ENCODE measurements at regions not wholly inside any gene's neighbourhood (a gene's known extent, or its start where the extent isn't known, plus 50 kb on each side); places are given as distances from the start of the nearest gene placed in this dataset.

DNA sequence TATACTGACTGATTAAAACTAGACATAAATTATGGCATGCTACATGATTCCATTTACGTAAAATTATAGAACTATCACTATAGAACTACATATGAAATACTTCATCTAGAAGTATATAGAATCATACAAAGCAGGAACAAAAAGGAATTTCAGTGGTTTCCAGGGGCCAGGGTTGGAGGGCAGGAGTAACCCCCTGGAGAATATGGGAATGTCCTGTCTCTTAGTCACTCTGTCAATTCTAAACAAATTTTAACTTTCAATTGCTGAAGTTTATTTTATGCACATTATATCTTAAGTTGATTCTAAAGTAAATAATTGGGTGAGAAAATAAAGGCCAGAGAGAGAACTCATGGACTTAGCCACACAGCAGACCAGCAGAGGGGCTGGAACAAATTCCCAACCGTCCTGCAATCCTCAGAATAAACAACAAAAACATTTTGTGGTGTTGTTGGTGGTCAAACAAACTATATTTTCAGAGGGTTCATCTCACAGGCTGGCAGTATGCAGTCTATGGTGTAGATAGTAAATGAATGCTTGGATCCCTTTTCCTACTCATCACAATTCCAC, 476.9 kb upstream of the SLIT2 start:
- TF ChIP-seq CTCF (IDR thresholded peaks at IDR 0.05) (no peak), POLR2A (IDR thresholded peaks at IDR 0.05) (no peak)
